NT2/D1 (cell line): ENCODE measurements at regions not wholly inside any gene's neighbourhood (a gene's known extent, or its start where the extent isn't known, plus 50 kb on each side); places are given as distances from the start of the nearest gene placed in this dataset.

ENCODE experiments used
- SUZ12 ChIP-seq: IDR thresholded peaks from 2 replicates; pipeline ENCODE4 v1.6.1; 2011; ENCODE audit not compliant: insufficient read length, insufficient read depth; ENCODE audit errors: extremely low read depth
- YY1 ChIP-seq: IDR thresholded peaks from 2 replicates; pipeline ENCODE4 v1.6.1; 2011; ENCODE audit not compliant: insufficient read length, insufficient read depth
- ZNF274 ChIP-seq: IDR thresholded peaks from 2 replicates; pipeline ENCODE4 v1.6.1; 2011; ENCODE audit warnings: mild to moderate bottlenecking, low read depth, low read length

- TF ChIP-seq ZNF274 (no peak), SUZ12 (no peak), YY1 (no peak)
These were observed 511.0 kb upstream of the TLE4 start for GRCh38 chr9:79060766-79061165.
